ENCODE measurements at regions not wholly inside any gene's neighbourhood (a gene's known extent, or its start where the extent isn't known, plus 50 kb on each side); places are given as distances from the start of the nearest gene placed in this dataset.

GRCh38 chr2:126228531-126228930, 427.4 kb upstream of the GYPC start:
- TF ChIP-seq CTCF (IDR thresholded peaks at IDR 0.05), result no peak
- no CpG with 5 or more reads among the region's 1 CpG for WGBS (ENCODE audit: insufficient coverage)
- no peak for DNase-seq

GRCh38 chr2:126238251-126238650, 417.7 kb upstream of the GYPC start:
- DNase-seq, result no peak
- H3K4me3 Mint-ChIP-seq, result no peak overlapping the region
- no peaks in the 10 kb centered on the region for H4K20me1 ChIP-seq (ENCODE audit: insufficient read depth, low read length)
- H2AFZ ChIP-seq (ENCODE audit: insufficient read depth, low read depth, low read length, poor library complexity, severe bottlenecking), result no peak overlapping the region
- H3K4me3 ChIP-seq (replicated peaks in 1 of 3; ENCODE audit: low read depth in 2 of 3, low read length in 3 of 3), result no peak overlapping the region
- no peaks in the 10 kb centered on the region for H3K36me3 Mint-ChIP-seq
- no peaks in the 10 kb centered on the region for H3K4me1 Mint-ChIP-seq
- intact Hi-C loops (cut with micrococcal nuclease), result no loop called here
- peaks cover 0 to 3% (median 0%) of the 10 kb centered on the region in 7 donors for H3K9me3 Mint-ChIP-seq
- no peaks in the 10 kb centered on the region for H3K9me3 ChIP-seq (replicated peaks in 1 of 2; ENCODE audit: control insufficient read depth in 1 of 2, insufficient read depth in 1 of 2, low read length in 2 of 2)
- H3K36me3 ChIP-seq (replicated peaks in 1 of 2; ENCODE audit: control insufficient read depth in 1 of 2, insufficient read depth in 2 of 2, low read length in 2 of 2), result no peaks in the 10 kb centered on the region
- no peak overlapping the region for H3K9ac ChIP-seq (ENCODE audit: insufficient read depth, low read length, poor library complexity, severe bottlenecking)
- TF ChIP-seq CTCF (IDR thresholded peaks at IDR 0.05), result no peak
- WGBS (ENCODE audit: insufficient coverage), result 100% methylated on average over 1 of the region's 5 CpGs
- no peaks in the 10 kb centered on the region for H3K27me3 Mint-ChIP-seq (ENCODE audit: low read depth in 3 of 3)
- H3K4me1 ChIP-seq (ENCODE audit: control insufficient read depth in 1 of 2, insufficient read depth in 2 of 2, low read length in 2 of 2), result no peaks in the 10 kb centered on the region
- no peak overlapping the region for H3K4me2 ChIP-seq (replicated peaks; ENCODE audit: extremely low read depth, low read length, poor library complexity, severe bottlenecking)
- H3K79me2 ChIP-seq (ENCODE audit: insufficient read depth, low read length), result no peaks in the 10 kb centered on the region
- no peaks in the 10 kb centered on the region for H3K27me3 ChIP-seq (ENCODE audit: control insufficient read depth in 2 of 2, insufficient read depth in 2 of 2, low read length in 2 of 2)
- no peak overlapping the region for H3K27ac ChIP-seq (ENCODE audit: low read depth in 1 of 2, low read length in 2 of 2)
- H3K27ac Mint-ChIP-seq, result no peak overlapping the region

More at GRCh38 chr2:126228531-126228930, 427.4 kb upstream of the GYPC start:
- Histone ChIP-seq H2AFZ (ENCODE audit: insufficient read depth, low read depth, low read length, poor library complexity, severe bottlenecking) (no peak overlapping the region), H3K79me2 (ENCODE audit: insufficient read depth, low read length) (no peaks in the 10 kb centered on the region), H3K9ac (ENCODE audit: insufficient read depth, low read length, poor library complexity, severe bottlenecking) (no peak overlapping the region), H3K27ac (ENCODE audit: low read depth in 1 of 2, low read length in 2 of 2) (no peak overlapping the region), H3K4me2 (replicated peaks; ENCODE audit: extremely low read depth, low read length, poor library complexity, severe bottlenecking) (no peak overlapping the region), H4K20me1 (ENCODE audit: insufficient read depth, low read length) (no peaks in the 10 kb centered on the region), H3K9me3 (replicated peaks in 1 of 2; ENCODE audit: control insufficient read depth in 1 of 2, insufficient read depth in 1 of 2, low read length in 2 of 2) (no peaks in the 10 kb centered on the region), H3K36me3 (replicated peaks in 1 of 2; ENCODE audit: control insufficient read depth in 1 of 2, insufficient read depth in 2 of 2, low read length in 2 of 2) (no peaks in the 10 kb centered on the region), H3K4me1 (ENCODE audit: control insufficient read depth in 1 of 2, insufficient read depth in 2 of 2, low read length in 2 of 2) (no peaks in the 10 kb centered on the region), H3K27me3 (ENCODE audit: control insufficient read depth in 2 of 2, insufficient read depth in 2 of 2, low read length in 2 of 2) (no peaks in the 10 kb centered on the region), H3K4me3 (replicated peaks in 1 of 3; ENCODE audit: low read depth in 2 of 3, low read length in 3 of 3) (no peak overlapping the region)
- no peak overlapping the region for H3K27ac Mint-ChIP-seq
- H3K9me3 Mint-ChIP-seq, result peaks cover 0 to 2% (median 0%) of the 10 kb centered on the region in 7 donors
- peaks cover 0 to 2% (median 0%) of the 10 kb centered on the region in 3 donors for H3K27me3 Mint-ChIP-seq (ENCODE audit: low read depth in 3 of 3)
- no peaks in the 10 kb centered on the region for H3K36me3 Mint-ChIP-seq
- H3K4me3 Mint-ChIP-seq, result no peak overlapping the region
- H3K4me1 Mint-ChIP-seq, result no peaks in the 10 kb centered on the region
- intact Hi-C loops (cut with micrococcal nuclease), result no loop called here
